ENCODE measurements at regions not wholly inside any gene's neighbourhood (a gene's known extent, or its start where the extent isn't known, plus 50 kb on each side); places are given as distances from the start of the nearest gene placed in this dataset.

DNA sequence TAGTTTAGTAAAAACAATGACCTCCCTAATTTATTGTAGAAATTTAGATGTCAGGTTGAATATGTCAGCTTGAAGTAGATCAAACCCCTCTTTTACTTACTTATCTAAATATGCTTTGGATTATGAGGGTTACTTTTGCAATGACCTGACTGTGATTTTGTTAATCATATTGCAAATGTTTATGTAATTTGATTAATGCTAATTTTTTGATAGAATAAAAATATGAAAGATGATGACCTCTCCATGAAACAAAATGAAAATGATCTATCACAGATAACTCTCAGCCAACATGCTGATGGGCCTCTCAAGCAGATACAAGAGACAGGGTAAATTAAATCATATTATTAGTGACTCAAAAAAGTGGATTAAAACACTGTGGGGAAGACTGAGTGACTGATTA is 131.0 kb downstream of the CEP57L1 start:
- no peak for FAIRE-seq

DNA sequence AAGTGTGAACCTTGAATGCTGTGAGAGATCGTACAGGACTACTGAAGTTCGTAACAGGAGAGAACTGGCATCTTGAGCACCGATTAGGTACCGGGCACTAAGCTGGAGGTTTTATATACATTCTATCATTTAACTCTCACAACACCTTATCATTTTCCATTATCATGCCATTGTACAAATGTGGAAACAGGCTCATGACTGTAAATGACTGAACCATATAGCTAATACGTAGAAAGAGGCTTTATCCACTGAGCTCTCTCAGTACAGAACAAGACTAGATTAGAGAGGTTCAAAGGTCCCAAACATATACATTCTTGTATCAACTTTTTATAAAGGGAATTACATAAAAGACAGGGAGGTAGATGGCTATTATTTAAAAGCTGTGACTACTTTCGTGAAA is 130.6 kb downstream of the CEP57L1 start:
- no peak for FAIRE-seq

DNA sequence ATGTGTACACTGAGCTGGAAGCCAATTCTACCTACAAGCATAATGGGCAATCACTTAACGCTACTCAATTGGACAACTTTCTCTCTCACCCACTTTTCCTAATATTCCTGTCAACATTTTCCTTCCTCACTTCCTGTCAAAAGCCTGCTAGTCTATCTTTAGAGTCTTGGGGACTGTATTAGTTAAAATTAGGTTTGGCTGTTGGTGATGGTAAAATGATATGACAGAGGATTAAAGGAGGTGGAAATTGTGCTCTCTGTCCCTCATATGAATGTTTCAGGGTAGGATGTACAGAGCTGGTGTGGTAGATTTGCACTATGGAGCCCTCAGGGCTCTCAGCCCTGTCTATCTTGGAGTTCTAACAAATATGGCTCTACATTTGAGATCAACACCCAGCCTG is 129.7 kb downstream of the CEP57L1 start:
- FAIRE-seq: no peak

DNA sequence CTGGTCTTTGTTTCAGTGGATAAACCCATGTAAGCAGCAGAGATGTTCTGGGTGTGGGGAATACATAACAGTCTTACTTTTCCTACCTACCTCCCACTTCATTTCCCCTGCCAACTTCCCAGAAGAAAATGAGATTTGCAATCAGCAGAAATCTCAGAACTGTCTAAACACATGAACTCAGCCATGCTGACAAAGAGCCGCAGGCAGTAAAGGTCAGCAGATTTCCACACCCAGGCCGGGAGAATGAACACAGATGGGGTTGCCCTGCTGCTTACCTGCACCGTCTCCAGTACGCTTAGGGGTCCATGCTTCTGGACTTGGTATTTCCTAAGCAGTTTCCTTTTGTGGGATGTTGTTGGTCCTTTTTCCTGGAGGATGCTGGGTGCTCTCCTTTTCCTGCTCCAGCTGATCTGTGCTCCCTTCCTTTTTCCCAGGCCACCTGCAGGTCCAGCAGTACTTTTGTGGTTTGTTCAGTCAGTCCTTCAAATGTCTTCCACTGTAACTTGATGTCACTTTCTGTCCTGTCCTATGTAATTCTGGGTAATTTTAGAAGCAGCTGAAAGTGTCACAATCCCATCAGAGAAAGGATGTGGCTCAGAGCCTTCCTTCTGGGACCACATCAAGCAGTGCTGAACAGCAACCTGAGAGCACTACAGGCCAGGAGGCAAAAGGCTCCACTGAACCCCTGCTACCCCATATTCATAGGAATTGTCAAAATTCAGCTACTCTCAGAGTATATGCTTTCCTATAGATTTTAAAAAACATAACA is 129.0 kb downstream of the CEP57L1 start:
- no peak for FAIRE-seq

DNA sequence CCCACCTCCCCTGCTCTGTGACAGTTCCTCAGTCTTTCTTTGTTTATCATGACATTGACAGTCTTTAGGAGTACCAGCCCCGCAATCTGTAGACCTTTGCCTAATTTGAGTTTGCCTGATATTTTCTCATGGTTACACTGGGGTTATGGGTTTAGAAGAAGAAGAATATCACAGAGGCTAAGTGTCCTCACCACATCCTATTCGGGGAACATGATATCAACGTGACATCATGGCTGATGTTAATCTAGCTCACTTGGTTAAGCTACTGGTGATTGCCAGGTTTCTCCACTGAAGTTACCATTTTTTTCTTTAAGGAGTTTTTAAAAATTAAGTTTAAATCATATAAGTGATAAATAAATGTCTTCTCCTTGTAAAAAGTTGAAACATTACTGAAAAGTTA is 127.5 kb downstream of the CEP57L1 start:
- no peak for FAIRE-seq

DNA sequence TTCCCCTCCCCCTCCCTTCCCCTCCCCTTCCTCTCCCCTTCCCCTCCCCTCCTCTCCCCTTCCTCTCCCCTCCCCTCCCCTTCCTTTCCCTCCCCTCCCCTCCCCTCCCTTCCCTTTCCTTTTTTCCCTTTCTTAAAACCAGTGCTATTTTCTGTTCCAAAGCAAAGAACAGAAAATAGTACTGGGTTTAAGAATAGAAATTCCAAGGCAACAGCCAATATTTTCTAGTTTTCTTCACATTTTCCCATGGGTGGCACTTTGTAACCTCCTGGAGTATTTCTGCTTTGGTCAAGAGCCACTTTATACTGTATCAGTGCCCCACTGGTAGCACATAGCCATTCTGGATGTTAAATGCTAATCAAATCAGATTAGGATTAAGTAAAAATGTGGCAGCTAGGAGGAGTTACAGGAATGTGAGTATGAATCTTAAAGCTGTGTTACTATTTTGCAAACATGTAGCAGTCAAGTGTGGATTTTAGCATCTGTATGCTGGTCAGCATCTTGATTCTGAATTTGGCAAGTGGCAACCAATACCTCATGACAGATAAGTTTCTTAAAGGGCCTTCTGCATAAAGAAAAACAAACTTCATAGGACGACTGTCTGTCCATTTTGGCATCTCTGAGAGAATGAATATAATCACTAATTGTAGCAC is 126.4 kb downstream of the CEP57L1 start:
- no peak for FAIRE-seq

Data from colon (tissue), 2 donors.